Stimulated activated CD8-positive, alpha-beta memory T cell treated with anti-CD3 and anti-CD28 coated beads, Interleukin-7, amount 100 ng/mL, for 48 hours (primary cell): ENCODE measurements at regions not wholly inside any gene's neighbourhood (a gene's known extent, or its start where the extent isn't known, plus 50 kb on each side); places are given as distances from the start of the nearest gene placed in this dataset.
"Not testable (repeated sequence)": the region's sequence is repeated elsewhere in the genome, so short reads cannot be mapped to it uniquely, and the experiment has no call there.

Source experiments
- DNase-seq, 2 donors: peaks; one replicate each; pipeline ENCODE4 v3.0.0-alpha.2; 2020; ENCODE audit warnings: low read depth in 1 of 2; ENCODE audit errors: extremely low read depth in 1 of 2

DNA sequence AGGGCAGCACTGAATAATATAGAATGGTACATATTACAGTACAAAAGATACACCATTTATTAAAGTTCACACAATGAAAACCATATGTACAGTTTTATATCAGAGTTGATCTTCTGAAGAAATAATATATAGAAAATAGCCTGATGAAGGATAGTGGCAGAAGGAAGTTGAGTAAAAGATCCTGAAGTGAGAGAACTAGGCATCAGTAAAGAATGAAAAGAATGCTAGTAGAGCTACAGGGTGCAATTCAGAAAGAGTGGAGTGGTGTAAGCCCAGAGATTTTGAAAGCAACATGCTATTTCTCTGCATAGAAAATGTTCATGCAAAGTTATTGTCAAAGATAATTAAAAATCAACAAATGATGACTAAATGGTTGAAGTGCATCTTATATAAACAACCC, 1552.7 kb upstream of the TENM4 start:
- no peak for DNase-seq

DNA sequence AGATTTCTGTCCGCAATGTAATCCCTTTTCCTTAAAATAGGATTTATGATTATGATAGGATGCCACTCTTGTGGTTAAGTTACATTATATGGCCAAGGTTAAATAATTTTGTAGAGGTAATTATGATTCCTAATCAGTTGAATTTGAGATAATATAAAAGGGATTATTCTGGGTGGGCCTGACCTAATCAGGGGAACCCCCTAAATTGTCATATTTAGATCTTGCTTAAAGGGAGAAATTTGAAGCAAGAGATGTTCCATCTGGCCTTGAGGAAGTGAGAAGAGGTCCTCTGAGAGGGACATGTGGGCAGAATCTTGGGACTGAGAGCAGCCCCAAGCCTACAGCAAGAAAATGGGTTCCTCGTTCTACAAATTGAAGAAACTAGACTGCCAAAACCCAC, 1550.1 kb upstream of the TENM4 start:
- DNase-seq, result no peak

DNA sequence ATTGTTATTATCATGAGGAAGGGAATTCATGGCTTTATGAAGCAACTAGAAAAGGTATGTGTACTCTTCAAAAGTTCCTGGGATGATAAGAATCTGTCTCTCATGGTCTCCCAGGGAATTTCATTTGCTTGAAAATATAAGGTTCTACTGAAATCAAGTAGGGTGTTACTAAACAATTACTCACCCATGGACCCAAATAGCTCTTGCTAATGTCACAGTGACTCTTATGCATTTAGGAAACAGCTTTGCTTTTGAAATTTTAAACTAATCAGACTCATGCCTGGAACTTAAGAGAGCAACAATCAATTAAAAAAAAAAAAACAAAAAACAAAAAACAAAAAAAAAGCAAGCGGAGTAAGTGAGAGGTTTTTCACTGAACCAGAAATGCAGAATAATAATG, 1546.3 kb upstream of the TENM4 start:
- no peak for DNase-seq

DNA sequence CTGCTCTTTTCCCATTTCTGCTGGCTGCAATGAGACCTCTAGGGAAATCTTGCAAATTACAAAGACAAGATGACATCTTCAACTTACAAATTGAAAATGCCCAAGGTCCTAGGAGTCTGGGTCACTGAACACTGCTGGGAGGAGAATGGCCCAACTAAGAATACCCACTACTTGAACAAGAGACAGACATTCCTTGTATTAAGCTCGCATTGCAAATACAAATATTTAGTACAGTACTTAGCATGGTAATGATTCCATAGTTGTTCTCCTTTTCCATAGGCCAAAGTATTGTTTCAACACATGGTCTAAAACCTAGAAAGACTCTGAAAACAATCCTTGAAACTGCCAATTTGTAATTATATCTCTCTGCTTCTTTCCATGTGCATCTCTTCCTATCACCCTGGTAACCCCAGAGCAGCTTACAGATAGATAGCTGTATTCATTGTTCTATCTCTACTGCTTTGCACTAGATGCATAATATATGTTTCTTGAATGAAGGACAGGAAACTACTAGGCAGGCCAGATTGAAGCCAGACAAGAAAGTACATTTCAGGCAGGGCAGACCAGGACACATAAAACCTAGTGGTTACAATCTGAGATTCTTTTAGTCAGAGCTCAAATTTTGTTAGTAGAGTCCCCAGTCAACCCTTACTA, 1545.7 kb upstream of the TENM4 start:
- DNase-seq, result no peak

DNA sequence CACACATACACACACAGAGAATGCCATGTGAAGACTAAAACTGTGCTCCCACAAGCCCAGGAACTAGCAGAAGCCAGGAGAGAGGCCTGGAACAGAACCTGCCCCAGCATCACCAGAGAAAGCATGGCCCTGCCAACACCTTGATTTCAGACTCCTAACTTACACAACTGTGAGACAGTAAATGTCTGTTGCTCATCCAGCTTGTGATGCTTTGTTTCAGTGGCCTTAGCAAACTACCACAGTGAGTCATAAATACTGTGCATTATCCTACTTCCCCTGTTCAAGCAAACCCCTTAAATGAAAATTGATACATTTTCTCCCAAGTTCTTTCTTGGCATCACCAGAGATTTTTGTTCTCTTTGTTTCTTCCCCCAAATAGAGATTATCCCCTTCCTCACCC, 1539.4 kb upstream of the TENM4 start:
- DNase-seq, result no peak

DNA sequence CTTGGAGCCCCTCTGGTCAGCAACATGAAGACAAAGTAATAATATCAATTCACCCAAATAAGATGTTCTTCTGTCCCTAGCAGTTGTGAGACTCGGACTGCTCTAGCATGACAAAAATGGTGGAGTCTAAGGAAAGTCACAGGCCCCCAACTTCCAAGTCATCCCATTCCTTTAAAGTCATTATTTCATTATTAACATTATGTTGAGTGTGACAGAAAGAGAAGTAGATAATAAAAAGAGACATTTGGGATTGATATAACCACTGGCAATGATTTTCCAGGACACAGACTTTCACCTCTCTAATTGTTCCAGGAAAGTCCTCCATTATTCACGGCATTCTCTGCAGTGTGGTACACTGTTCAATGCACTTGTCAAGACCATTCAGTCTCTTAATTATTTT, 1533.0 kb upstream of the TENM4 start:
- no peak for DNase-seq

DNA sequence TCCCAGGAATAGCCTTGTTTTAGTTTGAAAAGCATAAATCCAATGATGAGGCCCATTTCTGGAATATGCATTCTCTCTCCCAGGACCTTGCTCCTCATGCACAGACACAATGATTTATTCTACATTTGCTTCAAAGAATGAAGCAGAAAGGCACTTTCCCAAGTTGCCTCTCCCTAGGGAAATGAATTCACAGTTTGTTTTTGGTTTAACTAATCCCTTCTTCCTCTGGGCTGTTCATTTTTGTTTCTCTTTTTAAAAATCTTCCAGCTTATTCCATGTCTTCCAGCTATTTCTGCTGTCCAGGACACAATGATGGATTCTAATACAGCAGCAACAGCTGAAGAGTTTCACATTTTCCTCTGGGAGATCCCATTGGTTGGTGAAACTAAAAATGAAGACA, 1529.2 kb upstream of the TENM4 start:
- no peak for DNase-seq

DNA sequence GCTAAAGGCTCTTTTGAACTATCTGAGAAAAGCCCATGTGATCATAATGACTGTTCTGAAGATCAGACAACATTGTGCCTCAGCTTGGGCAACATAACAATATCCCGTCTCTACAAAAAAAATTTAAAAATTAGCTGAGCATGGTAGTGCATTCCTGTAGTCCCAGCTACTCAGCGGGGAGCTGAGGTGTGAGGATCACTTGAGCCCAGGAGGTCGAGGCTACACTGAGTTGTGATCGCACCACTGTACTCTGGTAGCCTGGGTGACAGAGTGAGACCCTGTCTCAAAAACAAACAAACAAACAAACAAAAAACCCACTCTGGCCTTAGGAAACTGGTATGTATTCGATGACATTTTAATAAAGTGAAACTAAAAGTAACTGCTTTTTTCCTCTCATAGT, 1526.8 kb upstream of the TENM4 start:
- no peak for DNase-seq

DNA sequence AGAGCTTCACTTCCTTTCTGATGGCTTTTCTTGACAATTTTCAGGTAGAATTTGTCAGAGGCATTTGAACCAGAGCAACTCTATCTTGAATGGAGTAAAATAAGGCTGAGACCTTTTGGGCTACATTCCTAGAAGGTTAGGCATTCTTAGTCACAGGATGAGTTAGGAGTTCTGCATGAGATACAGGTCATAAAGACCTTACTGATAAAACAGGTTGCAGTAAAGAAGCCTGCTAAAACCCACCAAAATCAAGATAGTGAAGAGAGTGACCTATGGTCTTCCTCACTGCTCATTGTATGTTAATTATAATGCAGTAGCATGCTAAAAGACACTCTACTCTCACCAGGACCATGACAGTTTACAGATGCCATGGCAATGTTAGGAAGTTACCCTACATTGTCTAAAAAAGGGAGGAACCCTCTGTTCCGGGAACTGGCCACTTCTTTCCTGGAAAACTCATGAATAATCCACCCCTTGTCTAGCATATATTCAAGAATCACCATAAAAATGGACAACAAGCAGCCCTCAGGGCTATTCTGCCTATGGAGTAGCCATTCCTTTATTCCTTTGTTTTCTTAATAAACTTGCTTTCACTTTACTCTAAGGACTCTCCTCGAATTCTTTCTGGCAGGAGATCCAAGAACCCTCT, 1519.7 kb upstream of the TENM4 start:
- no peak for DNase-seq

DNA sequence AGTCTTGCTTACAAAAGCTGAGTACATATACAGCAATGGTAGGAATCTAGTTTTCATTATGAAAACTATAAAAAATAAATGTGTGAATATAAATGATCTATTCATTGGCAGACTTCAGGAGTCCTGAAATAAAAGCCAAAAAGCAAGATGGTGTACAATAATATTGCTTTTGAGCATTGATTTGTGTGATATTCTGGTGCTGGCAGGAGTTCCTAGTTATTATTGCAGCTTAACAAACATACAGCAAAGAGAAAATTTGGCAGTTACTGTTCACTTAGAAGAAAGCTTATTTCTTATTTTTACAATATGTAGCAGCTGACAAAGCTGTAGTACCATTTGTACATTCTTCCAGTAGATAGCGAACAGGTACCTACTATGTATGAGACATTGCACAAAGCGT, 1518.9 kb upstream of the TENM4 start:
- no peak for DNase-seq

DNA sequence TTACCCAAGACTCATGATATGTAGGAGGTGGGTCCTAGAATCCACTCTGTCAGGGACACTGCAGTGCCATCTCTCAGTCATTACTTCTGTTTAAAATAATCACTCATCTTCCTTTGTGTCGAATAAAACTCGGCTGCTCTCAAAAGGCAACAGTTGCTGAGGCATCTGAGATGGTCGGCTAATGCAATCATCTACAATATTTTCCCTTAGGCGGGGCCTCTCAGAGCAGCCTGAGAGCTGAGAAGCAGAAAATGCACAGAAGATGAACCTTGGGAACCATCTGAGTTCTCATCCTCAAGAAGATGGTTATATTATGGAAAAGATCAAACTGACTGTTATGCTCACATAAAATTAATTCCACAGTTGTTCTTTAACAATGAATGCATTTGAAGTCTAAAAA, 1518.2 kb upstream of the TENM4 start:
- no peak for DNase-seq

DNA sequence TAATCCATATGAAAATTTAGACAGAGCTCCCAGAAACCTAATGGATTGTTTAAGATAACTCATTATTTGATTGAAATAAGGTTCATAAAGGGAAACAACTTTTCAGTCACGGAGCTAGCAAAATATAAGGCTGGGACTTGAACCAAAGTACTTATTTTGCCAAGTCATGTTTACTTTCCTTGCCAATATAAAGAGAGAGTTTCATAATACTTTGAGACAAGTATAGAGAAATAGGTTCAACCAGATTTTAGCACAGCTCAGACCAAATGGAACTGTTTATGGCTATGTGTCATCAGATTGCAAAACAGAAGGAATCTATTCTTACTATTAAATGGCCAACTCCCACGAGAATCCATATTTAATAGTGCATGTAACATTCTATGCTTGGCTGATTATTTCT, 1517.5 kb upstream of the TENM4 start:
- DNase-seq, result no peak

DNA sequence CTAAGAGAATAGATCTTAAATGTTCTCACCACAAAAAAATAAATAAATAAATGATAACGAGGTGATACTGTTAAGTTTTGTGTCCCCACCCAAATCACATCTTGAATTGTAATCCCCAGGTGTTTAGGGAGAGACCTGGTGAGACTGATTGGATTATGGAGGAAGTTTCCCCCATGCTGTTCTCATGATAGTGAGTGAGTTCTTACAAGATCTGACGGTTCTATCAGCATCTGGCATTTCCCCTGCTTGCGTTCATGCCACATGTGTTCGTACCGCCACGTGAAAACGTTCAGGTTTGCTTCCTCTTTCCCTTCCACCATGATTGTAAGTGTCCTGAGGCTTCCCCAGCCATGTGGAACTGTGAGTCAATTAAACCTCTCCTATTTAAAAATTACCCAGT, 1514.8 kb upstream of the TENM4 start:
- no peak for DNase-seq

DNA sequence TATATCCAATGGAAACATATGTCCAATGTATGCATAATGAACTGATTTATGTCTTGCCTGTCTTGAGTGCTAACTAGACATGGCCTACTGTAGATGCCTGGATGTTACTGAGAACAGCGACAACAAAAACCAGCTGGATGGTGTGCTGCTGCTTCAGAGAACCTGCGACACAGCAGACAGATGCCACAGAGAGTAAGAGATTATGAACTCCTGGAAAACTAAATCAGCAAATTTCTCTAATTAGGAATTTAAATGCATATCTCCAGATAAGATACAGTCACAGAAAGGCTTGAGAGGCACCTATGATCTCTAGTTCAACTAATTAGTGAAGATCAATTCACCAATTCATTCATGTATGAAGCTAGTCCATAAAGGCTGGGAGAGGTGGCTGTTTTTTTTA, 1508.0 kb upstream of the TENM4 start:
- no peak for DNase-seq

DNA sequence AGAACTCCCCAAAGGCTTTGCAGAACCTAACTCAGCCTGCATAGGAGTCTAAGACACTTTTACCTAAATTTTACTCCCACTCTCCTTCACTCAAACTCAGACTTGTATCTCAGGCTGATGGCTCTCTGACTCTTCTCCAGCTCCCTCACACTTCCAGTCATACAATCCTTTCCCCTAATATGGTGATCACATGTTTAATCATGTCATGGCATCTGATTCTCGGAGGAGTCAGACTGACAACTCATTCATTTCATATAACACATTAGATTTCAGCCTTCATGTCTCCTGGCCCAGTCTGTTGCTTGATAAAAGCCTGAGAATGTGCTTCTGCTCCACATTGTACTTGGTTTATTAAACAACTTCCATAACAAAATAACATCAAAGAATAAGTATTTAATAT, 1503.9 kb upstream of the TENM4 start:
- no peak for DNase-seq

DNA sequence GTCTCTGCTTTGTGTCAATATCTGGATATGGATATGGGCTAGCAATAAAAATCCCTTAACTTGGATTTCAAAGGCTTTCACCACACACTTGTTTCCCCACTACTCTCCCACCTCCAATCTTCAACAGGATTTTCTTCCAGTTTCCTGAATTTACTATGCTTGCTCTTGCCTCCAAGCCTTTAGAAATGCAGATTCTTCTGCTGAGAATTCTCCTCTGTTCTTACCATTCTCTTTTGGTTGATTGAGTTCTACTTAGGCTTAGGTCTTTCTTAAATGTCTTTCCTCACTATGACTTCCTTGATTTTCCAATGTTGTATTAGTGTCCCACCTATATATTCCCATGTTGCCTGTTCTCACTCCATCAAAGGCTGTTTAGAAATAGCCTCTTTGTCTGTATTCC, 1502.4 kb upstream of the TENM4 start:
- no peak for DNase-seq

DNA sequence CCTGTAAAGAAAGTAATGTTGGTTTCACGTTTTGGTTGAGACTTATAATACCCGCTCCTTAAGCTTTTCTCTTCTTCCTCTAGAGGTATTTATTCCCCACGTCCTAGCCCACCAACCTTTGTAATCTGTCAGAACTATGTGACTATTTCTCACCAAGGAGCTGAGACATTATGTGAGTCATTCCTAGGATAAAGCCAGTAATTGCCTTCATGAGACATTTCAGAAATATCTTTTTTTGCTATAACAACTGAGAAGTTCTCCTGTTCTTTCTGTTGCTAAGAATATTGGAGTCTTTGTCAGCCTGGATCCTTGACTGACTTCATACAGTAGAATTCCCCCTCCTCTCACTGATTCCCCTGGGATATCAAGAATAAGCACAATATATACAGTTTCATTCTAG, 1497.0 kb upstream of the TENM4 start:
- DNase-seq, result no peak

DNA sequence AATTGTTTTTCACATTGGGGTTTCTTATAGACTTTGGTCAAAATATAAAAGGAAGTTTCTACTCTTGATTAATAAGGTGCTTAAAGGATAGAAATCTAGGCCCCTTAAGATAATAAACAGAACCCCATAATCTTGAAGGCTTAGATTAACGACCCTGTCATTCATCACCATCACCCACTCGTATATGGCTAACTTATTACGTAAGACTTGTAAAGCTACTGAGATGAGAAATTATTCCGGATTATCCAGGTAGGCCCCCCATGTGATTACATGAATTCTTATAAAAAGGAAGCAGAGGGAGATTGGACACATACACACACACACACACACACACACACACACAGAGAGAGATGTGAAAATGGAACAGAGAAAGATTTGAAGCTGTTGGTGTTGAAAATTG, 1489.2 kb upstream of the TENM4 start:
- DNase-seq, result no peak

DNA sequence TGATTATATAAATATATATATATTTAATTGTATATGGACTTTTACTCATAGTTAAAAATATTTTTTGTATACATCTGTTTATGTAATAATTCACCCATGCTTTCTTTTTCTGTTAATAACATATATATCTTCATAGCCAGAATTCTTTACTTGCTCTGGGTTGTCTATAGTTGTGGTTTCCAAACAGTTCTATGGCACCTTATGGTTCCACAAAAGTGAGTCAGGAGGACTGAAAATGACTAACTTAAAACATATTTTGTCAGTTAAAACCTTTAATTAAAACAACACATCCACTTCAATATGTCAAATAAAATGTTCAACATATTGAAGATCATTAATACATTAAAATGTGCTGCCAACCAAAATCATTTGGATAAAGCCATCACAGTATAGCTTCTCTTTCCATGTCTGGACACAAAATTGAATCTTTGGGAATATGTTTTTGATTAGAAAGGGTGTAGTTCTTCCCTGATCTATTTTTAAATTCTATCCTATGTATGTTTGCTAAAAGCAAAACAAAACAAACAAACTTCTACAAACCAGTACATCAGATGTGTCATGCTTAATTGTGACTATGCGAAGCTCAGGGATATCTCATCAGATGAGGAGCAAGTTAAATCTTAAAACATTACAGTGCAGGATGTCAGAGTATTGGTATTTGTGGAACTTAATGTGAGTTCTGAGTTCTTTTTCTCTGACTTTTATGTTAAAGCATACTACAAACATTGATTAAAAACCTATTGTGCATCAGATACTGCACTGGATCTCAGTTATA, 1488.4 kb upstream of the TENM4 start:
- DNase-seq, result no peak

DNA sequence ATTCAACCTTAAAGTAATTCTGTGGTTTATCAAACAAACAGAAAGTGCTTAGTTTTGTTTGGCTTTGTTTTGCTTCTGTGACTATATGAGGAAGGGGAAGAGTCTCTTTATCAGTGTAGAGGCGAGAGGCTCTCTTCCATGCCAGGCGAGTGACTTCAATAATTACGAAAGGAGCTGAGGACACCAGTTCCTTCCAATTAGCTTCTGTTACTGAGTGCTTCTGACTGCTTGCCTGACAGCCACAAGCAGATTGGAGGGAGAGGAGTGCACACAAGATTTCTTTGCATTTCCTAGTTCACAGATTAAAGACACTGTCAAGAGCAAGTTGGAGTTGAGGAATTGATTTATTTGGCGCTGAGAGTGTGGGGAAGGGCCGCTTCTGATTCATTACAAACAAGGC, 1484.5 kb upstream of the TENM4 start:
- no peak for DNase-seq

DNA sequence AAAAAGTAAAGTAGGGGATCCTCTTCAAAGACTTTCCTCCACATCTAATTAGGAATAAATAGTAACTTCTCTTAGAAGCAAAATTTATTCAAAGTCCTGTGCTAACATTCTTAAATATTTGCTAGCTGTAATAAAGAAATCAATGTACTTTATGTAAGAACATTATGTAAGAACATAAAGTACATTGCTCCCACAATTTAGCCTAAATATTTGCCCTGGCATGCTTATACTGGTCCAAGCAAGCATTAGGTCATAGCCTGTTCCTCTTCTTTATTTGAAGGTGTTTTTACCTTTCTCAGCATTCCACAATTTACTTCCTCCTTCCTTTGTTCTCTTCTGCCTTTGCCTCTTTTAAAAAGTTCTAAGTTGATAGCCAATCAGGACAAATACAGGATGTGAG, 1480.5 kb upstream of the TENM4 start:
- DNase-seq, result not testable (repeated sequence)

DNA sequence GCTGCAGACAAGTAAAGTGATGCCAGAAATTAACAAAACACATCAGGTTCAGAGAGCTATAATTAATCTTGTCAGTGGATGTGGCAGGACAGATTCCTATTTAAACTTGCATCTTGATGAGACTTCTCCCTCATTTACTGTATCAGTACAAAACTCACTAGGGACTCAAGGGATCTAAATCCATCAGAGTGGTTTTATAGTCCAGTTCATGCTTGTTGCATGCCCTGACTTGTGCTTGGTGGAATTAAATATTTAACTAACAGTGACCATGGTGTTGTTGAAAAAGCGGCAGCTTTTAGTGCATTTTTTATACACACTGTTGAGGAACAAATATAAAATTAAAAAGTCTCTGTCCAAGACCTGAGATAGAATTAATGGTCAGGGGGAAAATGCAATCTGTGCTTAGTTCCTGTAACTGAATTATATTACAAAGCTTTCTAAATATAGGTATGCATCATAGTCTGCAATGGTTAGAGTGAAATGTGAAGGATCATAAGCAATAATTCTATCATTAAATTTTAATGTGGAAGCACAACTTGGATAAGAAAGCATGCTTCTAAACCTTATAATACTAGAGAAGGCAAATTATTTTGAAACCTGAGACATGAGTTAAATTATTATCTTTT, 1475.5 kb upstream of the TENM4 start:
- no peak for DNase-seq
